TTC549 (cell line): ENCODE measurements at regions not wholly inside any gene's neighbourhood (a gene's known extent, or its start where the extent isn't known, plus 50 kb on each side); places are given as distances from the start of the nearest gene placed in this dataset.

Source experiments
- FAIRE-seq: peaks from 2 replicates; lab custom pipeline; 2012; peaks lifted over from hg19 to GRCh38; lab: Jason Lieb, UNC

GRCh38 chrX:139290310-139290709, 240.2 kb upstream of the F9 start:
- FAIRE-seq = no peak

GRCh38 chrX:139287155-139287924, 243.2 kb upstream of the F9 start:
- no peak for FAIRE-seq

DNA sequence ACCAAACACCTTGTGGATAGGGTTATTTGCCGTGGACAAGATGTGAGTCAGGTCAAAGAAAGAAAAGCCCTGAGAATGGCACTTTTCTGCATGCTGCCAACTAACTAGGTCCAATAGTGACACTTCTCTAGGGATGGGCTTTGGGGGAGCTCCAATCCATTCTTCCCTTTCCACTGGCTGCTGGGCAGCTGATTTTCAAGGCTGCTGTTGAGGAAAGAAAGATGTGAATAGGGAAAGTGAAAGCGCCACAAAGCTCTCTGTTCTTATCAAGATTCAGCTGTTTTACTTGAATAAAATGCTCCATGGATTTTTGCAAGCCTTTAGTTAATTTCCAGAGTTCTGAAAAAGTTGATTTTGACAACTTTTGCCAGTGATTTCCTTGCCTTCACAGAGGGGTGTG, 244.2 kb upstream of the F9 start:
- no peak for FAIRE-seq

DNA sequence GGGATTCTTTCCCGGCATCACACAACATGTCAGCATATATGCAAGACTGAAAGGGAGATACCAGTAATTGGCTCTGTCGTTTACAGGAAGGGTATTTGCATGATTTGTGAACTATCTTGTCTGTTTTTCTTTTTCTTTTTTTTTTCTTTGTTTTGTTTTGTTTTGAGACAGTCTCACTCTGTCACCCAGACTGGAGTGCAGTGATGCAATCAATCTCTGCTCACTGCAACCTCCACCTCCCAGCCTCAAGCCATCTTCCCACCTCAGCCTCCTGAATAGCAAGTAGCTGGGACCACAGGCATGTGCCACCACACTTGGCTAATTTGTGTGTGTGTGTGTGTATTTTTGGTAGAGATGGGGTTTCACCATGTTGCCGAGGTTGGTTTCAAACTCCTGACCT, 262.7 kb upstream of the F9 start:
- no peak for FAIRE-seq

- no peak for FAIRE-seq
These were observed 284.2 kb upstream of the F9 start for GRCh38 chrX:139246295-139246694.

DNA sequence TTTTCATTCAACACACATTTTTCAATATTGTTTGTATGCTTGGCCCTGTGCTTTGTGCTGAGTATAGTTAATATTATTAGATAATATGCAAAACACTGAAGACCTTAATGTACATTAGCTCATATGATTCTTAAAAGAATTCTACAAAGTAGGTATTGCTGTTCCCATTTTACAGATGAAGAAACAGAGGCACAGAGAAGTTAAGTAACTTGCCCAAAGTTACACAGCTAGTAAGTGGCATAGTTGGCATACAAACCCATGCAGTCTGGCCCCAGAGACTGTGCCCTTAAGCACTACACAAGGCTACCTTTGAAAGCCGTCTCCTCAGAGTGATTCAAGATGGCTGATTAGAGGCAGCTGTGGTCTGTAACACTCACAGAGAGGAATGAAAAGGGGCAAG, 293.4 kb upstream of the F9 start:
- FAIRE-seq = no peak

DNA sequence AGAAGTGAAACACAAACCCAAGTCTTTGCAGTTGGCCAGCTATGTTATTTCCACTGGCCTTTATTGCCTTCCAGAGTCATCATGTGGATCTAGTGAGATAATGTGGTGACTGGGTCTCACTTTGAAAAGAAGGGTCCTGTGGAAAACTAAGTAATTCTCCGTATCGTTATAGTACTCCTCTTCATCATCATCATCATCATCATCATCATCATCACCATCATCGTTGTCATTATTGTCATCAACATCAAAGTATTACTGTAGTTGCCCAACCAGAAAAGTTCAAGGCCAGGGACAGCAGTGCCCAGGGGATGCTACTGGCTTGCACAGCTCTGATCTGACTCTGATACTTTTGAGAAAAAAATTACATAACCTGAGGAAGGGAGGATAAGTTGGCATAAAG, 295.6 kb upstream of the F9 start:
- FAIRE-seq = no peak

DNA sequence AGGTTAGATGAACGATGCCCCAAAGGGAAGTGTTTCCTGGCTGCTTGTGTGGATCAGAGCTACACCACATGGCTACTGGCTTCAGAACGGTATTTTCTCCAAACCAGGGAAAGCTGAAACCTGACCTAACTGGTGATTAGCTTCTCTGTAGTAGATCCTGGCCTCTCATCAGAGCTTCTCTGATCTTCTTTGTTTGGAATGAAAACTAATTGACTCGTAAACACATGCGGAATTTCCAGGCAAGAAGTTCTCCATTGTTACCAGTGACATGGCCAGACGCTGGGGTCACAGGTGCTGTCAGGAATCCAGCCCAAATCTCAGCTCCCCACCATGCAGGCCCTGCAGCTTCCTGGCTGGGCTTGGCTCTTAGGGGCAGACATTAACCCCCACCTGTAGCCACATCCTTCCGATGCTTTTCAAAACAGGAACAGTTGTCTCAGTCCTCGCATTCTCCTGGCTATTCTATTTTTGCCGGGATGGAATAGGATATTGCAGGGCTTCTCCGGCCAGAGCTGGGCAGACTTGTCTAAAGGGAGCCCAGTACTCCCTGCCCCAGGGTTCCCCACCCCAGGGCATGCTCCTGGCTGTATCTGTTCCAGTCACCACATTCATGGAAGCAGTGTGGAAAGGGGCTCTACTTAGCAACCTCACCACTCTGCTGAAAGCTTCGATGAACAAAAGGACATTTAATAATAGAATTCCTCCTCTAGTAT, 305.4 kb upstream of the F9 start:
- no peak for FAIRE-seq

DNA sequence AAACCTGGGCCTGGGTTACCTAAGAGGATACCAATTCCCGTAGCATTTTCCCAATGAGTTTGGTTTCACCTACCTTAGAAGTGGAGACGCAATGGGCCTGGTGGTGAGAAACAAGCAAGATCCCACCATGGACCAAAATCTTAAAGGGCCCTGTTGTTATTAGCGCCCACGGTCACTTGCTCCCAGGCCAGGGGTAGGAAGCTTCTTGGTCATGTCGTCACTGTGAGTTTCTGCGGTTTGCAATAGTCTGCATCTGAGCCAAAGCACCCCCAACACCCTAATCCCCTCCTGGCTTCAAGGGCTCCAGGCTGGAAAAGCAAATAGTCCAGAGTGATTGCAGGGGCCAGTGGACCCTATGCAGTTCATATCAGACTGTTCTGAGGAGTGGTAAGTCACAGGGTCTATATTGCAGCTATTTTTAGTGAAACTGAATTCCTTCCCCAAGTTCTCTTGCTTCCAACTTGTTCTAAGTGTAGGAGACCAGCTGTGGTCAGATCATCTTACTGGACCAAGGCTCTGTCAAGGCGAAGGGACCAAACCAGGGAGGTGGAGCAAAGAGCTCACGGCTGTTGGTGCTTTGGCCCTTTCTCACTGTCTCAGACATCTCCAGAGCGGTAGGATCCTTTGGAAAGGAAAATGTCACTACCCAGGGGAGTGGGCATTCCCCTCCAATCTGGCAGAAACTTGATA, 307.9 kb upstream of the F9 start:
- no peak for FAIRE-seq

GRCh38 chrX:139213241-139213709, 317.3 kb upstream of the F9 start:
- no peak for FAIRE-seq

DNA sequence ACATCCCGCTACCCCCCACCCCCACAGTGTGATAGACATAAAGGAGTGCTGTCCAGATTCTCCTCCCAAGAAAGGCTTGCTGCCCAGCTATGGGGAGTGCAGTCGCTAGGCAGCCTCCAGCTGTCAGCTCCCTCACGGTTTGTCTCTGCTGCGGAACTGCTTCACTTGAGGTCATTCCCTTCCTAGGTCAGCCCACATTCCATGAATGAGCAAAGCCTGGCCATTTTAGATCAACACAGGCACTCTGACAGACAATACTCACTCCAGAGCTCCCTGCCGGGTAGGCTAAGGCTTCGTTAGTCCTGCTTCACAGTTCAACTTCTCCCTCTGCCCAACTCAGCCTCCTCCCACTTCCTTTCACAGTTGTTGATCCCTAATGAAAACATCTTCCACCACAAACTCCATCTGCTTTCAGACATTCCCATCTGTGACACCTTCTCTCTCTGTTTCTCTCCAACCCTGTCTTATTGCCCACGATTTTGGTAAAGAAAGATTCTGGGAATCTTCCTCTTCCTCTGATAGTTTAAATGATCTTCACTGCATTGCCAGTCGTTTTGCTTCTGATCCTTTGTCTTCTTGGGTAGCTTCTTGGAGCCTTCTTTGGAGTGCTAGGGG, 318.9 kb upstream of the F9 start:
- no peak for FAIRE-seq

- FAIRE-seq = no peak
These were observed 321.2 kb upstream of the F9 start for GRCh38 chrX:139209342-139209741.

- no peak for FAIRE-seq
These were observed 322.9 kb upstream of the F9 start for GRCh38 chrX:139207655-139208054.

- FAIRE-seq = no peak
These were observed 323.6 kb upstream of the F9 start for GRCh38 chrX:139206914-139207313.

DNA sequence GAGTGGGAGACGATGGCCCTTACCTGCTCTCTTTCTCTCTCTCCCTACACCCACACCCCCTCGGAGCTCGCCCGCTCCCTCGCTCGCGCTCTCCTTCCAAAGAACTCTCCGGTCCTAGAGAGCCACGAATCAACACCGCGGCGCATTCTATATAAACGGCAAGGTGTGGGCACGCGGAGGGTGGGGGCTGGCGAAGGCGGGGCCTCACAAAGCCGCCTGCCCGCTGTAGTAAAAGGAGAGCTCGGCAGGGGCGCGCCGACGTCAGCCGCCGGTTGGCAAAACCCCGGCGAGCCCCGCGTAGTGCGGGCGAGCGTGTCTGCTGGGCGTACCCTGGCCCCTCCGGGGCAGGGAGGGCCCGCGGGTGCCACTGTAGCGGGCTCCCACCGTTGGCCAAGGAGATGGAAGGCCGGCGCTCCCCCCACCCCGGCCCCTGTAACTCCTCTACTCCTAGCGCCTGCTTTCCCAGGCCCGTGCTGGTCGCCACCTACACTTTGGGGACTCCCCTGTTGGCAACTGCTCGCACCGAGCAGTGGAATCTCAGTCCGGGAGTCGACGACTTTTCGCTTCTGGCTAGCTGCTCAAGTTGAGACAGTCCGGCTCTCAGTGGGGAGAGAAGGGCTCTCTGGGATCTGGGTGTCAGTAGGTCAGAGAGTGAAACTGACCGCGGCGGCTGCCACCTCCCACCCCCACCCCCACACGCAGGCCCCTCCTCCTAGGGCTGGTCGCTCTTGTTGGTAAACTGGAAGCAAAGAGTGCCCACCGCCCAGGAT, 325.5 kb upstream of the F9 start:
- FAIRE-seq = no peak

GRCh38 chrX:139204571-139204897, 326.0 kb upstream of the F9 start:
- no peak for FAIRE-seq

- FAIRE-seq = no peak
These were observed 326.6 kb upstream of the F9 start for GRCh38 chrX:139203651-139204570.

DNA sequence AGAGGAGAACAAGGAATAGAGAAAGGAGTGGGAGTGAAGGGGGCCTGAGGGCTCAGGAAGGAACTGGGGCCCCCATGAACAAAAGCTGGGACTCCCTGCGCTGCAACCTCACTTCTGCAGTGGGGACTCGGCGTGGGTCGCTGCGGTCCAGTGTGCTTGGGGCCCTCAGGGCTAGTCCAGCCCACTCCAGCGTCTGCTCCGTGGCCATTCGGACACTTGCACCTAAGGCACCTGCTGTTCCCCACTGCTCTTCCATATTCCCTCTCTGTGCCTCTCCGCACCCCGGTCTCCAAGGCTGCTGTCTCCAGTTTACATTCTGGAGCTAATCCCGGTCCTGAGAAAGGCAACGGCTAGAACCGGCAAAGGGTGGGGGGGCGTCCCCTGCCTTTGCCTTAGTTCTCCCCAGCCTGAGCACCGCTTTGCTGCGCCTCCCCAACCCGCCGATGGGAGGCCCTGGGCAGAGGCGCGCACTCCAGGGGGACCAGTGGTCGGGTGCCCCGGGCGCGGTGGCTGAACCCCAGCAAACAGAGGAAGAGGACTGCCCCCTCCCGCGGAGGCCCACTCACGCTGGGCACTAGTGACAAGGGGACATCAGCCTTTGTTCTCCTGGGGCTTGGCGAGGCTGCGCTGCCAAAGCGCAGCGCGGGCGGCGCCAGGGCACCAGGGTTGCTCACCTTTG, 327.7 kb upstream of the F9 start:
- no peak for FAIRE-seq

- no peak for FAIRE-seq
These were observed 328.6 kb upstream of the F9 start for GRCh38 chrX:139201924-139202323.

DNA sequence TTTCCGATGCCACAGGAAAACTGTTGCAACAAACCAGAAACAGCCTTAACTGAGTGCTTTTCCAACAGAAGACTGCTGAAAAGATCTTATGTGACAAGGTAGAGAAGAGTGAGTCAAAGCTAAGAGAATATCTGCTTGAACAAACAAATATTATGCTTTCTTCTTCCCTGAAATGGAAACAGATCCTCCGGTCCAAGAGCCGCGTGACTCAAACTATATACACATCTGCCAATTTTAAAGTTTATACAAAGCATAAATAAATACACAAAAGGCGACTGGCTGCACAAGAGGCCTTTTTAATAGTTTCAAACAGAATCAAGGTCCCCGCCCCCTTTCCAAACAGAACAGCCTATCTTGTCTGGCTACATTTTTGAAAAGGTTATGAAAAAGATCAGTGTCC, 329.7 kb upstream of the F9 start:
- FAIRE-seq = no peak

DNA sequence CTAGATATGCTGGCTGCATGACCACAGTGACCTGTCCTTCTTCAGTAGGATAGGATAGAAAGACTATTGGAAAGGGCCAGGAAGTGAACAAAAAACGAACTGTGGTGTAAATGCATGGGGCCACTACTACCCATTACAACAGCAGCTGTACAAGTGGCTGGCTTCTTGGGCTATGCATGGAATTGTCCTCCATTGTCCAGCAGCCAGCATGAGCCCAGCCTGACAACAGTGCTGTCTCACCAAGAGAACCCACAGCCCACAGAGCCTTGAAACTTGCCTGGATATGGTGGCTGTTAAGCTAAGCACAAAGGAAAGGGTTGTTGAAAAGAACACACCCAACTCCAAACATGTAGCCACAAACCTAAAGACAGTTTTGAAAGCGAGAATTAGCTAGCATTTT, 330.2 kb upstream of the F9 start:
- no peak for FAIRE-seq
